Ovary (tissue), 7 donors: ENCODE measurements at regions not wholly inside any gene's neighbourhood (a gene's known extent, or its start where the extent isn't known, plus 50 kb on each side); places are given as distances from the start of the nearest gene placed in this dataset.

Experiments
- DNase-seq, 5 donors: peaks; one replicate each; pipeline ENCODE4 v3.0.0-alpha.2; 2019 to 2020
- H3K27ac ChIP-seq, 2 donors: fragments of 200-600 bp; one replicate each; pipeline versions ENCODE4 v1.5.1 to v1.8.0; 2019 to 2022
- H3K27me3 ChIP-seq: fragments of 200-600 bp; one replicate; pipeline ENCODE4 v1.8.0; 2022
- H3K36me3 ChIP-seq: fragments of 200-600 bp; sonication (generic); one replicate; pipeline ENCODE4 v1.5.1; 2019
- H3K4me1 ChIP-seq: one replicate; pipeline ENCODE4 v1.8.1; 2013; ENCODE audit warnings: mild to moderate bottlenecking, moderate library complexity; ENCODE audit not compliant: insufficient read depth
- H3K4me3 ChIP-seq: fragments of 200-600 bp; sonication (generic); one replicate; pipeline ENCODE4 v1.5.1; 2017
- H3K9me3 ChIP-seq, 2 donors: fragments of 200-600 bp in 1 of 2; sonication (generic) in 1 of 2; one replicate each; pipeline versions ENCODE4 v1.5.1 to v1.8.1; 2013 to 2019; ENCODE audit warnings: mild to moderate bottlenecking in 1 of 2, moderate library complexity in 1 of 2
- CTCF ChIP-seq, 3 donors: fragments of 450-650 bp in 2 of 3; fragments of 200-600 bp in 1 of 3; IDR thresholded peaks; one replicate each; pipeline versions ENCODE4 v1.5.1 to v1.8.0; 2016 to 2022; ENCODE audit warnings: antibody characterized with exemption in 3 of 3, mild to moderate bottlenecking in 1 of 3
- EP300 ChIP-seq: sonication (generic); formaldehyde crosslinking; IDR thresholded peaks from one replicate; pipeline ENCODE4 v1.6.1; 2017; ENCODE audit warnings: antibody characterized with exemption
- POLR2A ChIP-seq: fragments of 450-650 bp; IDR thresholded peaks from one replicate; pipeline ENCODE4 v1.6.1; 2017; ENCODE audit warnings: antibody characterized with exemption, mild to moderate bottlenecking, moderate library complexity
- WGBS, 3 donors: extraction: QIAGEN DNeasy Blood & Tissue Kit in 1 of 3; methylation state at CpG; one replicate each; pipeline versions ENCODE4 v1.1.5 to v1.1.7; 2013 to 2017; 5-methylcytosine and 5-hydroxymethylcytosine counted together
- intact Hi-C, 4 donors: fragments of 100-400 bp; cut with DNase I; formaldehyde crosslinking; loops; one replicate each; pipeline versions ENCODE4 v1.11.0 to v1.15.1; 2022 to 2023
- donor health status: DM: no; HTN: no; CAD: no; lungs with moderate emphysema.
- donor health status: DM: no; HTN: no; CAD: no.
- donor health status: Bipolar disorder and iron deficiency.
- donor health status: DM: no; HTN: no; CAD: no.
- donor health status: DM: yes; HTN: yes; CAD: no.

- no peak overlapping the region for H3K4me3 ChIP-seq
Measured at GRCh38 chr10:36994886-36995285, 130.5 kb upstream of the ANKRD30A start.

GRCh38 chr10:36989233-36989632, 136.2 kb upstream of the ANKRD30A start:
- intact Hi-C loops = no loop called here
- H3K4me1 ChIP-seq = no peaks in the 10 kb centered on the region
- H3K27me3 ChIP-seq = no peaks in the 10 kb centered on the region
- TF ChIP-seq POLR2A = no peak
- TF ChIP-seq CTCF (IDR thresholded peaks at IDR 0.05) = no peak
- TF ChIP-seq EP300 = no peak
- H3K27ac ChIP-seq = no peak overlapping the region
- 84 to 97% (median 93%) methylated on average over 10 to 12 of the region's 12 CpGs for WGBS, 3 donors
- no peaks in the 10 kb centered on the region for H3K9me3 ChIP-seq
- no peak overlapping the region for H3K4me3 ChIP-seq
- no peaks in the 10 kb centered on the region for H3K36me3 ChIP-seq
- no peak for DNase-seq

More at GRCh38 chr10:36994886-36995285, 130.5 kb upstream of the ANKRD30A start:
- no peak for DNase-seq
- H3K36me3 ChIP-seq = no peaks in the 10 kb centered on the region
- TF ChIP-seq EP300 = no peak
- TF ChIP-seq CTCF (IDR thresholded peaks at IDR 0.05) = no peak
- TF ChIP-seq POLR2A = no peak
- no peak overlapping the region for H3K27ac ChIP-seq
- no peaks in the 10 kb centered on the region for H3K9me3 ChIP-seq
- no peaks in the 10 kb centered on the region for H3K27me3 ChIP-seq
- no peaks in the 10 kb centered on the region for H3K4me1 ChIP-seq
- intact Hi-C loops = no loop called here
- WGBS, 3 donors = 82 to 94% (median 87%) methylated on average over 10 of the region's 10 CpGs

GRCh38 chr10:36946598-36946997, 178.8 kb upstream of the ANKRD30A start:
- Histone ChIP-seq H3K36me3 (no peaks in the 10 kb centered on the region), H3K4me3 (no peak overlapping the region), H3K27me3 (no peaks in the 10 kb centered on the region), H3K4me1 (no peaks in the 10 kb centered on the region), H3K9me3 (no peaks in the 10 kb centered on the region), H3K27ac (no peak overlapping the region)
- TF ChIP-seq POLR2A (no peak), CTCF (IDR thresholded peaks at IDR 0.05) (no peak), EP300 (no peak)
- intact Hi-C loops = no loop called here
- DNase-seq = no peak
- WGBS, 3 donors = 53 to 63% (median 55%) methylated on average over 2 of the region's 2 CpGs

GRCh38 chr10:36943544-36943943, 181.9 kb upstream of the ANKRD30A start:
- intact Hi-C loops = no loop called here
- no peak overlapping the region for H3K4me3 ChIP-seq
- no peaks in the 10 kb centered on the region for H3K27me3 ChIP-seq
- no peak for DNase-seq
- TF ChIP-seq POLR2A (no peak), EP300 (no peak), CTCF (IDR thresholded peaks at IDR 0.05) (no peak)
- H3K9me3 ChIP-seq = no peaks in the 10 kb centered on the region
- 65 to 73% (median 73%) methylated on average over 12 of the region's 12 CpGs for WGBS, 3 donors
- H3K36me3 ChIP-seq = no peaks in the 10 kb centered on the region
- H3K27ac ChIP-seq = no peak overlapping the region
- no peaks in the 10 kb centered on the region for H3K4me1 ChIP-seq

GRCh38 chr10:36942616-36943015, 182.8 kb upstream of the ANKRD30A start:
- 81 to 86% (median 85%) methylated on average over 8 of the region's 8 CpGs for WGBS, 3 donors
- intact Hi-C loops = no loop called here

More at GRCh38 chr10:36942616-36943015, 182.8 kb upstream of the ANKRD30A start:
- TF ChIP-seq EP300 (no peak), CTCF (IDR thresholded peaks at IDR 0.05) (no peak), POLR2A (no peak)
- DNase-seq = no peak
- no peak overlapping the region for H3K27ac ChIP-seq
- no peaks in the 10 kb centered on the region for H3K36me3 ChIP-seq
- H3K9me3 ChIP-seq = no peaks in the 10 kb centered on the region
- H3K27me3 ChIP-seq = no peaks in the 10 kb centered on the region
- no peaks in the 10 kb centered on the region for H3K4me1 ChIP-seq
- no peak overlapping the region for H3K4me3 ChIP-seq
